GM21526 (cell line): ENCODE measurements at regions not wholly inside any gene's neighbourhood (a gene's known extent, or its start where the extent isn't known, plus 50 kb on each side); places are given as distances from the start of the nearest gene placed in this dataset.
"Not testable (repeated sequence)": the region's sequence is repeated elsewhere in the genome, so short reads cannot be mapped to it uniquely, and the experiment has no call there.

ENCODE experiments used
- ATAC-seq: cut with Tn5 transposase; IDR thresholded peaks from one replicate; pipeline ENCODE4 v1.9.1; 2021; ENCODE audit warnings: moderate library complexity; ENCODE audit not compliant: unreplicated experiment, low FRiP score

GRCh38 chr2:40676134-40676790, 224.4 kb upstream of the SLC8A1 start:
- not testable (repeated sequence) for ATAC-seq

- ATAC-seq: peak; percentile 77
Observed at GRCh38 chr2:40680547-40680946, 228.7 kb upstream of the SLC8A1 start.

- ATAC-seq: no peak
Observed at GRCh38 chr2:40690036-40690435, 238.1 kb upstream of the SLC8A1 start.

GRCh38 chr2:40690525-40690924, 238.6 kb upstream of the SLC8A1 start:
- ATAC-seq: no peak

- ATAC-seq: no peak
Observed at GRCh38 chr2:40700231-40700954, 248.5 kb upstream of the SLC8A1 start.

GRCh38 chr2:40712197-40712894, 260.5 kb upstream of the SLC8A1 start:
- not testable (repeated sequence) for ATAC-seq

- ATAC-seq: no peak
Observed at GRCh38 chr2:40716879-40717278, 265.0 kb upstream of the SLC8A1 start.

- no peak for ATAC-seq
Observed at GRCh38 chr2:40719414-40719813, 267.5 kb upstream of the SLC8A1 start.

GRCh38 chr2:40721595-40721994, 269.7 kb upstream of the SLC8A1 start:
- no peak for ATAC-seq

GRCh38 chr2:40723194-40723593, 271.3 kb upstream of the SLC8A1 start:
- no peak for ATAC-seq

- no peak for ATAC-seq
Observed at GRCh38 chr2:40725040-40725439, 273.1 kb upstream of the SLC8A1 start.

GRCh38 chr2:40725950-40726349, 274.1 kb upstream of the SLC8A1 start:
- ATAC-seq: no peak

- ATAC-seq: no peak
Observed at GRCh38 chr2:40734797-40735196, 282.9 kb upstream of the SLC8A1 start.

- no peak for ATAC-seq
Observed at GRCh38 chr2:40737180-40737579, 285.3 kb upstream of the SLC8A1 start.

GRCh38 chr2:40740419-40740818, 288.5 kb upstream of the SLC8A1 start:
- no peak for ATAC-seq

- no peak for ATAC-seq
Observed at GRCh38 chr2:40741532-40741931, 289.6 kb upstream of the SLC8A1 start.

GRCh38 chr2:40746191-40746590, 294.3 kb upstream of the SLC8A1 start:
- ATAC-seq: no peak

GRCh38 chr2:40751981-40752380, 300.1 kb upstream of the SLC8A1 start:
- no peak for ATAC-seq

GRCh38 chr2:40752796-40753195, 300.9 kb upstream of the SLC8A1 start:
- no peak for ATAC-seq

- no peak for ATAC-seq
Observed at GRCh38 chr2:40754912-40755311, 303.0 kb upstream of the SLC8A1 start.

GRCh38 chr2:40758401-40759155, 306.7 kb upstream of the SLC8A1 start:
- ATAC-seq: no peak
